Neural crest cell (in vitro differentiated cells): ENCODE measurements at regions not wholly inside any gene's neighbourhood (a gene's known extent, or its start where the extent isn't known, plus 50 kb on each side); places are given as distances from the start of the nearest gene placed in this dataset.

ENCODE experiments used
- DNase-seq: peaks from one replicate; pipeline ENCODE4 v3.0.0; 2021; ENCODE audit warnings: low read depth, mixed read lengths, low spot score
- H3K27ac Mint-ChIP-seq: one replicate; pipeline ENCODE4 v1.8.0; 2021; ENCODE audit warnings: mild to moderate bottlenecking, mixed read lengths; ENCODE audit not compliant: unreplicated experiment
- H3K27me3 Mint-ChIP-seq: 2 replicates; pipeline ENCODE4 v1.8.0; 2021; ENCODE audit warnings: low read depth, mild to moderate bottlenecking, mixed read lengths
- H3K36me3 Mint-ChIP-seq: 2 replicates; pipeline ENCODE4 v1.8.0; 2021; ENCODE audit warnings: low read depth, mild to moderate bottlenecking, mixed read lengths
- H3K4me1 Mint-ChIP-seq: 2 replicates; pipeline ENCODE4 v1.8.0; 2021; ENCODE audit warnings: mixed read lengths
- H3K4me3 Mint-ChIP-seq: one replicate; pipeline ENCODE4 v1.8.0; 2021; ENCODE audit warnings: mild to moderate bottlenecking, mixed read lengths
- H3K9me3 Mint-ChIP-seq: 2 replicates; pipeline ENCODE4 v1.8.0; 2021; ENCODE audit warnings: mixed read lengths
- TF ChIP-seq, protein P1 (sequence below): fragments of 200-600 bp; sonication (generic); conservative IDR thresholded peaks from 2 replicates; pipeline ENCODE4 v1.5.0; 2021; ENCODE audit warnings: antibody characterized with exemption, mild to moderate bottlenecking

- Mint-ChIP-seq H3K27ac (no peak overlapping the region), H3K36me3 (no peaks in the 10 kb centered on the region)
- DNase-seq: no peak
Observed at GRCh38 chr3:67278015-67278618, 280.0 kb downstream of the KBTBD8 start.

GRCh38 chr3:67286586-67286985 is 288.5 kb downstream of the KBTBD8 start:
- no peaks in the 10 kb centered on the region for H3K4me1 Mint-ChIP-seq
- no peak for DNase-seq

More at GRCh38 chr3:67278015-67278618, 280.0 kb downstream of the KBTBD8 start:
- Mint-ChIP-seq H3K4me1 (no peaks in the 10 kb centered on the region), H3K9me3 (peaks cover 3% of the 10 kb centered on the region), H3K4me3 (no peak overlapping the region), H3K27me3 (peaks cover 2% of the 10 kb centered on the region)
- TF ChIP-seq, protein P1, sequence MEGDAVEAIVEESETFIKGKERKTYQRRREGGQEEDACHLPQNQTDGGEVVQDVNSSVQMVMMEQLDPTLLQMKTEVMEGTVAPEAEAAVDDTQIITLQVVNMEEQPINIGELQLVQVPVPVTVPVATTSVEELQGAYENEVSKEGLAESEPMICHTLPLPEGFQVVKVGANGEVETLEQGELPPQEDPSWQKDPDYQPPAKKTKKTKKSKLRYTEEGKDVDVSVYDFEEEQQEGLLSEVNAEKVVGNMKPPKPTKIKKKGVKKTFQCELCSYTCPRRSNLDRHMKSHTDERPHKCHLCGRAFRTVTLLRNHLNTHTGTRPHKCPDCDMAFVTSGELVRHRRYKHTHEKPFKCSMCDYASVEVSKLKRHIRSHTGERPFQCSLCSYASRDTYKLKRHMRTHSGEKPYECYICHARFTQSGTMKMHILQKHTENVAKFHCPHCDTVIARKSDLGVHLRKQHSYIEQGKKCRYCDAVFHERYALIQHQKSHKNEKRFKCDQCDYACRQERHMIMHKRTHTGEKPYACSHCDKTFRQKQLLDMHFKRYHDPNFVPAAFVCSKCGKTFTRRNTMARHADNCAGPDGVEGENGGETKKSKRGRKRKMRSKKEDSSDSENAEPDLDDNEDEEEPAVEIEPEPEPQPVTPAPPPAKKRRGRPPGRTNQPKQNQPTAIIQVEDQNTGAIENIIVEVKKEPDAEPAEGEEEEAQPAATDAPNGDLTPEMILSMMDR: no peak

DNA sequence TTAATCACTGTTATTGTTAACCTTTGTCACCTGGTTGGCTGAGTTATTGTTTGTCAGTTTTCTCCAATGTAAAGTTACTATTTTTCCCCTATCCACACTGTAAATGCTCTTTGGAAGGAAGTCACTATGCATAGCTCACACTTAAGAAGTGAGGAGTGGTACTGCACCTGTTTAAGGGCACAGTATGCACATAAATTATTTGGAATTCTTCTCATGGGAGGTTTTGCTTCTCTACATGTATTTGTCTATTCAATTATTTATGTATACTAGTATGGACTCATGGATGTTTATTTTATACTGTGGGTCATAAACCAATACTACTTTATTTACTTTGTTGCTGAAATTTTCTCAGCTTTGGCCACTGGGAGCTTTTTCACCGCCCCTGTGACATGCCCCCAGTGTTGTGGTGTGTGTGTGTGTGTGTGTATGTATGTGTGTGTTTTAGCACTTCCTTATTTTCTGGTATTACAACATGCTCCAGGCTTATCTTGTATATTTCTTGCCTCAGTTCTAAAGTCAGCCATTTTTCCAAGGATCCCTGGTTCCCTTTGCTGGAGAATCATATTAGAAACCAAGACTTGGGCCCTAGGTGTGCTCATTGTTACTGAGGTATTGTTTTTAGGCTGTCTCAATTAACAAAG is 290.5 kb downstream of the KBTBD8 start:
- Mint-ChIP-seq H3K27me3 (no peaks in the 10 kb centered on the region), H3K27ac (no peak overlapping the region), H3K4me1 (no peaks in the 10 kb centered on the region), H3K36me3 (no peaks in the 10 kb centered on the region), H3K9me3 (no peaks in the 10 kb centered on the region), H3K4me3 (no peak overlapping the region)
- TF ChIP-seq, protein P1: no peak
- DNase-seq: no peak

More at GRCh38 chr3:67286586-67286985, 288.5 kb downstream of the KBTBD8 start:
- TF ChIP-seq, protein P1: no peak
- Mint-ChIP-seq H3K9me3 (no peaks in the 10 kb centered on the region), H3K27ac (no peak overlapping the region), H3K4me3 (no peak overlapping the region), H3K27me3 (no peaks in the 10 kb centered on the region), H3K36me3 (no peaks in the 10 kb centered on the region)

- H3K4me1 Mint-ChIP-seq: no peaks in the 10 kb centered on the region
- H3K9me3 Mint-ChIP-seq: no peaks in the 10 kb centered on the region
- H3K27me3 Mint-ChIP-seq: no peaks in the 10 kb centered on the region
- H3K27ac Mint-ChIP-seq: no peak overlapping the region
- TF ChIP-seq, protein P1: no peak
- H3K4me3 Mint-ChIP-seq: no peak overlapping the region
- H3K36me3 Mint-ChIP-seq: no peaks in the 10 kb centered on the region
- no peak for DNase-seq
Observed at GRCh38 chr3:67289626-67290025, 291.5 kb downstream of the KBTBD8 start.

DNA sequence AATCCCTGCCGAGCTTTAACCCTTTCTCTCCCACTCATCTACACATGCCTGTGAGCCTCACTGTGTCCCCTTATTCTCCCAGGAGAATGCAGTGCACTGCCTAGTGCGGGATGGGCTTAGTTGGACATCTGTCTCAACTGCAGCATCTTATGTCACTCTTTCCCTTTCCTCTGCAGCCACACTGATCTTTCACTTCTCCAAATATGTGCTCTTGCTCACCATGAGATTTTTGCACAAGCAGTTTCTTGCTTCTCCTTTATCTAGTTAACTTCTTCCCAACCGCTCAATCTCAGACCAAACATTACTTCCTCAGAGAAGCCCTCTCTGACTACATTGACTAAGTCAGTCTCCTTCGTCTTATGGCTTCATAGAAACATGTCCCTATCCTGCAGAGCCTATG is 292.3 kb downstream of the KBTBD8 start:
- Mint-ChIP-seq H3K27me3 (no peaks in the 10 kb centered on the region), H3K4me1 (no peaks in the 10 kb centered on the region), H3K4me3 (no peak overlapping the region), H3K9me3 (no peaks in the 10 kb centered on the region), H3K36me3 (no peaks in the 10 kb centered on the region), H3K27ac (no peak overlapping the region)
- TF ChIP-seq, protein P1: no peak
- DNase-seq: no peak
